Activated CD4-positive, CD25-positive, alpha-beta regulatory T cell treated with anti-CD3 and anti-CD28 coated beads, Interleukin-2, amount 50 U/mL, for 24 hours (primary cell): ENCODE measurements at regions not wholly inside any gene's neighbourhood (a gene's known extent, or its start where the extent isn't known, plus 50 kb on each side); places are given as distances from the start of the nearest gene placed in this dataset.
"Not testable (repeated sequence)": the region's sequence is repeated elsewhere in the genome, so short reads cannot be mapped to it uniquely, and the experiment has no call there.

Experiments
- ATAC-seq, 2 donors: fragments of 150-1000 bp; cut with Tn5 transposase; one replicate each; pipeline ENCODE4 v1.10.0; 2021; ENCODE audit warnings: mild to moderate bottlenecking in 1 of 2, moderate library complexity in 1 of 2

DNA sequence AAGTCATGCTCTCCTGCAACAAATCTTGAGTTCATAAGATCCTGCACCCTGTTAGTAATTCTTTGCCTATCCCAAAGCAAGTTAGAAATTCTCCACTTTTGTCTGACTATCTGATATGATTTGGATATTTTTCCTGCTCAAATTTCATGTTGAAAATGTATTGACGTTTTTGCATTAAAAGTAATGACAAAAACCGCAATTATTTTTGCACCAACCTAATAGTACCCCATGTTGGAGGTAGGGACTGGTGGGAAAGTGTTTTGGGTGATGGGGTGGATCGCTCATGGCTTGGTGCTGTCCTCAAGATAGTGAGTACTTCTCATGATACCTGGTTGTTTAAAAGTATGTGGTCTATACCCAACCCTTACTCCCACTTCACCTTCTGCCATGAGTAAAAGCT, 713.4 kb downstream of the CDH18 start:
- ATAC-seq = no peak

GRCh38 chr5:19285286-19285685, 702.7 kb downstream of the CDH18 start:
- no peak for ATAC-seq

- not testable (repeated sequence) for ATAC-seq
These were observed 700.3 kb downstream of the CDH18 start for GRCh38 chr5:19287548-19288277.

DNA sequence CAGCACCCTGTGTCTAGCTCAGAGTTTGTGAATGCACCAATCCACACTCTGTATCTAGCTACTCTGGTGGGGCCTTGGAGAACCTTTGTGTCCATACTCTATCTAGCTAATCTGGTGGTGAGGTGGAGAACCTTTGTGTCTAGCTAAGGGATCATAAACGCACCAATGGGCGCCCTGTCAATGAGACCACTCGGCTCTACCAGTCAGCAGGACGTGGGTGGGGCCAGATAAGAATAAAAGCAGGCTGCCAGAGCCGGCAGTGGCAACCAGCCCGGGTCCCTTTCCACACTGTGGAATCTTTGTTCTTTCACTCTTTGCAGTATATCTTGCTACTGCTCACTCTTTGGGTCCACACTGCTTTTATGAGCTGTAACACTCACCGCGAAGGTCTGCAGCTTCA, 699.7 kb downstream of the CDH18 start:
- ATAC-seq = not testable (repeated sequence)

DNA sequence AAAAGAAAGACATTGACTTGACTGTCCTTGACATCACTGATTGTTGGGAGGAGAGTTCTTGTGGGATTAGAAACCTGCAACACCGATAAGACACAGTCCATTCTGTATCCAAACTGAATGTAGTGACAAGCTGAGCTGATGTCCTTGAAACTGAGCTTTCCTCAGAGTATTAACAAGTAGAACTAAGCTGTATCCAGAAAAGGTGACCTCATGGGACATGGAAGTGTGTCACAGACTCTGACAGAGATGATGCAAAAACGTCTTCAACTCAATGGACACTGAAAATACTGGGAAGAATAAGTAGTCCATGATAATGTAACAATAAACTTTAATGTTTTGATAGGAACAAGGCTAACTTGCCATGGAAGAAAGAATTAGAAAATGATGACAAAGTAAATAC, 690.1 kb downstream of the CDH18 start:
- no peak for ATAC-seq

DNA sequence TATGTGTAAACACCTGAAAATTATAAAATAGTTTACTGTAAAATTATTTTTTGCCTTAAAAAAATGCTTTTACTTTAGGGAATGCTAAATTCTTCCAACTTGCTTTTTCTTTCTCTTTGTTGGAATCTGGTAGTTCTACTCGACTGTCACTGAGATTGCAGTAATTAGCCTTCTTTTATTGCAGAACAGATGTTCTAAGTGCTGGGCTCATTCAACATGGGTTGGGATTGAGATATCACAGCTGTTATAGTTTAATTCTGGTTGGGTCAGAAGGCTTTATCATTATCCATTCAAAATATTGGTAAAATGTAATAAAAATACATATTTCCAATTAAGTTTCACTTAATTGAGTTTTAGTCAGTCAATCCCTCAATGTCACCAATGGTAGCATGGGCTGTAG, 686.7 kb downstream of the CDH18 start:
- no peak for ATAC-seq

DNA sequence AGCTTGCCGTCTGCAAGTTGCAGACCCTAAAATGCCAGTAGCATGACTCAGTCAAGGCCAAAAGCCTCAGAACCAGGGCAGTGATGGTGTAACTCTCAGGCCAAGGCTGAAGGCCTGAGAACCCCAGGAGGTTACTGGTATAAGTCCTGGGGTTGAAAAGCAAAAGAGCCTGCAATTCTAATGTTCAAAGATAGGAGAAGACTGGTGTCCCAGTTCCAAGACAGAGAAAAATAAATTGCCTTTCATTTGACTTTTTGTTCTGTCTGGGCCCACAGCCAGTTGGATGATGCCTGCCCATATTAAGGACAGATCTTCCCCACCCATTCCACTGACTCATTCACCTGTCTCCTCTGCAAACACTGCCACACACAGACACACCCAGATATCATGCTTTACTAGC, 673.2 kb downstream of the CDH18 start:
- ATAC-seq = no peak

DNA sequence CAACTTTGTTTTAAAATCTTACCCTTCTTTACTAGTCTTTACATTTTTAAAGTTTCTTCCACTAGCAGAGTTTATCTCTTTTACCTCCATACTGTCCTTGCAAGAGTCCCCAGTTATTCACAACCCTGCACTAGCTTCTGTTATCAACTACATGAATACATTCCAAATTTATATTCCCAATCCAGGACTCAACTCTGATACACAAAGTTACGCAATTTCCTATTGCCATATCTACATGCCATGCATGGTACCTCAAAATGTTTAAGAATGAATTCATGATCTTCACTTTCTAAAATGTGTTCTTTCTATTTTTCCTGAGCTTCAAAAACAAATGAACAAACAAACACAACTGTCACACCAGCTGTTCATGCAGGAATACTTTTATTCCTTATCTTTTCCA, 668.7 kb downstream of the CDH18 start:
- ATAC-seq = no peak

- no peak for ATAC-seq
These were observed 665.1 kb downstream of the CDH18 start for GRCh38 chr5:19322716-19323485.

GRCh38 chr5:19334278-19334677, 653.7 kb downstream of the CDH18 start:
- no peak for ATAC-seq

- ATAC-seq = no peak
These were observed 645.1 kb downstream of the CDH18 start for GRCh38 chr5:19342942-19343341.

GRCh38 chr5:19352120-19352519, 635.9 kb downstream of the CDH18 start:
- no peak for ATAC-seq

- no peak for ATAC-seq
These were observed 619.0 kb downstream of the CDH18 start for GRCh38 chr5:19369048-19369447.

DNA sequence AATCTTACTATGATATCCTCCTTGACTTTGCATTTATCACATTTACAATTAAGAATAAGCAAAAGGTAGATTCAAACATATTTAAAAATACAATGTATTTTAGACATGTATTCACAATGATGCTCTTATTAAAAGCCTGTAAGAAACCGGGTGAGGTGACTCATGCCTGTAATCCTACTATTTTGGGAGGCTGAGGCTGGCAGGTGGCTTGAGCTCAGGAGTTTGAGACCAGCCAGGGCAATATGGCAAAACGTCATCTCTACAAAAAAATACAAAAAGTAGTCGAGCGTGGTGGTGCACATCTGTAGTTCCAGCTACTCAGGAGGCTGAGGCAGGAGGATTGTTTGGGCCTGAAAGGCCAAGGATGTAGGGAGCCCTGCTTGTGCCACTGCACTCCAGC, 618.4 kb downstream of the CDH18 start:
- no peak for ATAC-seq

DNA sequence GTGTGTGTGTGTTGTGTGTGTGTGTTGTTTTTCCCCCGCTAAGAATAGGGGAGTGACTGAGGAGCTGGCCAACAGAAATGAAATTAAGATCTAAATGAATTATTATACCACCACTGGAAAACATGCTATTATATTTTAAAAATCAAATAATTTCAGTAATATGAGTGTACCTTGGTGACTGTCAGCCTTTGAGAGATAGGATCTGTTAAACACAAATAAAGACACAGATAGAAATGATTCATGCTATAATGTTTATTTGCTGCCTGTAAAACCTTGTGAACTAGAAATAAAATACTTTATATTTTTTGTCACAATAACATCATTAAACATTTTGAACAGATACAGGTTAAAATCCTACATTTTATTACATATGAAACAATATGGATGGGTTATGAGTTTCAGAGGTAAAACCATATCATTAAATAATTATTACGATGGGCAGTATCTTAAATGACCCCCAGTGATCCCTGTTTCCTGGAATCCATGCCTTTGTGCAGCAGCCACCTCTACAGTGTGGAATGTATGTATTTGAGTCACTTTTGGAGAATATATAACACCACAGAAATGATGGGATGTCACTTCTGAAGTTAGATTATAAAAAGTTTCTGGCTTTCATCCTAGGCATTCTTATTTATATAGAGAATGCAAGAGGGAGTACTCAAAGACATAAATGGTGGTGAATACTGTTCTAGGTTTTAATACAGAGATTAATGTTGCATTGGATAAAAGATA, 617.2 kb downstream of the CDH18 start:
- no peak for ATAC-seq

GRCh38 chr5:19388391-19388790, 599.6 kb downstream of the CDH18 start:
- ATAC-seq = no peak

DNA sequence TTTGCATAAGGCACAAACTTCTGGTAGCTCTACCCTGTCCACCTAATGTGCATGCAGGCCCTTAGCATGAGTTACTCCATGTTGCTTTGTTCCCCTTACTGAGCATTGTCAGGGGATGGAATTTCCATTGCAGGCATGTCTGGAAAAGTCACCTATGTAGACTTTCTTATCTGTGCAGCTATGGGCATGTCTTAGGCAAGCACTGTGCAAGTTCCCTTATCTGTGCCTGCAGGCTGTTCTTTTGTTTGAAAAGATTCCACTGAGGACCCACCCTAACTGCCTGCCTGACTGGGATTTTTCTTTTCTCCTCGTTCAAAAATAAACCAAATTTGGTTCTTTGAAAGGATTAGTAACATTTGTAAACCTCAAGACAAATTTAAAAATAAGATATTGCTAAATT, 587.0 kb downstream of the CDH18 start:
- no peak for ATAC-seq

- ATAC-seq = no peak
These were observed 581.2 kb downstream of the CDH18 start for GRCh38 chr5:19406576-19407365.

DNA sequence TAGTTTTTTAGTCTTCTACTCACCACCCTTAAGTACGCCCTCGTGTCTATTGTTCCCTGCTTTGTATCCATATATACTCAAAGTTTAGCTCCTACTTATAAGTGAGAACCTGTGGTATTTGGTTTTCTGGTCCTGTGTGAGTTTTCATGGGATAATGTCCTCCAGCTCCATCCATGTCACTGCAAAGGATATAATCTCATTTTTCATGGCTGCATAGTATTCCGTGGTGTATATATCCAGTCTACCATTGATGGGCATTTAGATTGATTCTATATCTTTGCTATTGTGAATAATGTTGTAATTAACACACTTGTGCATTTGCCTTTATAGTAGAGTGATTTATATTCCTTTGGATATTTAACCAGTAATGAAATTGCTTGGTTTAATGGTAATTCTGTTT, 579.9 kb downstream of the CDH18 start:
- no peak for ATAC-seq

GRCh38 chr5:19411936-19412335, 576.1 kb downstream of the CDH18 start:
- ATAC-seq = no peak
